IMR-90 (cell line): ENCODE measurements at regions not wholly inside any gene's neighbourhood (a gene's known extent, or its start where the extent isn't known, plus 50 kb on each side); places are given as distances from the start of the nearest gene placed in this dataset.

Source experiments
- ATAC-seq: fragments of 200-7000 bp; cut with Tn5 transposase; 2 replicates; pipeline ENCODE4 v1.9.1; 2020; ENCODE audit warnings: low read depth, mild to moderate bottlenecking, moderate library complexity
- BruUV-seq: library from RNA; stranded (reverse); fragments of 400-500 nt; replicated peaks from 2 replicates; lab custom pipeline; 2021; lab: Mats Ljungman, UMichigan
- CTCF ChIA-PET: fragments of 300-600 bp; formaldehyde crosslinking; extraction: SDS; loops from one replicate; lab custom pipeline; 2021; ENCODE audit warnings: antibody characterized with exemption; lab: Yijun Ruan, JAX
- POLR2A ChIA-PET: fragments of 300-600 bp; sonication (Branson Sonifier 250); formaldehyde crosslinking; loops from one replicate; lab custom pipeline; 2022; ENCODE audit warnings: antibody characterized with exemption; ENCODE audit not compliant: unreplicated experiment; lab: Charles Lee
- DNase-seq: peaks from one replicate; pipeline ENCODE4 v3.0.0; 2013
- H2AFZ ChIP-seq: replicated peaks from 2 replicates; pipeline ENCODE3; 2013; ENCODE audit warnings: low read length, mild to moderate bottlenecking; ENCODE audit not compliant: poor library complexity
- H2AK5ac ChIP-seq: 2 replicates; pipeline ENCODE4 v1.6.1; 2013; ENCODE audit warnings: low read depth, low read length, inconsistent platforms
- H2AK9ac ChIP-seq: replicated peaks from 2 replicates; pipeline ENCODE3; 2013; ENCODE audit warnings: mild to moderate bottlenecking, low read depth, low read length, moderate library complexity; ENCODE audit not compliant: poor library complexity
- H2BK120ac ChIP-seq: 2 replicates; pipeline ENCODE4 v1.6.1; 2013; ENCODE audit warnings: low read depth, low read length, inconsistent platforms
- H2BK15ac ChIP-seq: 3 replicates; pipeline ENCODE4 v1.6.1; 2013; ENCODE audit warnings: low read depth, low read length, inconsistent platforms
- H2BK20ac ChIP-seq: 2 replicates; pipeline ENCODE4 v1.6.1; 2013; ENCODE audit warnings: low read depth, mild to moderate bottlenecking, inconsistent platforms, low read length, moderate library complexity
- H2BK5ac ChIP-seq: 2 replicates; pipeline ENCODE4 v1.6.1; 2013; ENCODE audit warnings: mild to moderate bottlenecking, low read depth, low read length, inconsistent platforms; ENCODE audit not compliant: poor library complexity, severe bottlenecking
- H3K14ac ChIP-seq: replicated peaks from 2 replicates; pipeline ENCODE4 v1.6.1; 2013; ENCODE audit warnings: low read depth, low read length, inconsistent platforms
- H3K18ac ChIP-seq: 2 replicates; pipeline ENCODE4 v1.6.1; 2013; ENCODE audit warnings: low read depth, low read length, control low read depth
- H3K23ac ChIP-seq: 2 replicates; pipeline ENCODE4 v1.6.1; 2013; ENCODE audit warnings: low read depth, low read length, inconsistent platforms
- H3K27ac ChIP-seq: 2 replicates; pipeline ENCODE4 v1.5.1; 2013; ENCODE audit warnings: mild to moderate bottlenecking, control low read depth, low read length; ENCODE audit not compliant: insufficient read depth
- H3K27me3 ChIP-seq: 2 replicates; pipeline ENCODE4 v1.6.1; 2013; ENCODE audit warnings: low read length; ENCODE audit not compliant: control insufficient read depth, insufficient read depth
- H3K36me3 ChIP-seq: 2 replicates; pipeline ENCODE4 v1.6.1; 2013; ENCODE audit warnings: low read length, mixed read lengths; ENCODE audit not compliant: control insufficient read depth, insufficient read depth
- H3K4ac ChIP-seq: 2 replicates; pipeline ENCODE4 v1.6.1; 2013; ENCODE audit warnings: low read depth, low read length, inconsistent platforms
- H3K4me1 ChIP-seq: 2 replicates; pipeline ENCODE4 v1.6.1; 2013; ENCODE audit warnings: low read length, mixed read lengths; ENCODE audit not compliant: control insufficient read depth, insufficient read depth
- H3K4me2 ChIP-seq: 2 replicates; pipeline ENCODE4 v1.6.1; 2013; ENCODE audit warnings: low read depth, mild to moderate bottlenecking, control low read depth, low read length, moderate library complexity
- H3K4me3 ChIP-seq: 2 replicates; pipeline ENCODE4 v1.5.1; 2013; ENCODE audit warnings: low read depth, mild to moderate bottlenecking, control low read depth, low read length, moderate library complexity; ENCODE audit not compliant: insufficient read depth
- H3K56ac ChIP-seq: 2 replicates; pipeline ENCODE4 v1.6.1; 2013; ENCODE audit warnings: low read length, inconsistent platforms; ENCODE audit not compliant: insufficient read depth; ENCODE audit errors: extremely low read depth
- H3K79me1 ChIP-seq, 2 experiments: 2 replicates each; pipeline ENCODE4 v1.6.1; 2013; ENCODE audit warnings: low read length in 2 of 2, inconsistent platforms in 1 of 2, low read depth in 1 of 2
- H3K9ac ChIP-seq: 2 replicates; pipeline ENCODE4 v1.6.1; 2013; ENCODE audit warnings: low read depth, low read length, control low read depth
- H3K9me1 ChIP-seq: 2 replicates; pipeline ENCODE4 v1.6.1; 2013; ENCODE audit warnings: low read length, inconsistent platforms; ENCODE audit not compliant: insufficient read depth
- H3K9me3 ChIP-seq: 2 replicates; pipeline ENCODE4 v1.6.1; 2013; ENCODE audit warnings: low read length; ENCODE audit not compliant: control insufficient read depth, insufficient read depth
- H4K20me1 ChIP-seq: 2 replicates; pipeline ENCODE4 v1.6.1; 2013; ENCODE audit warnings: low read length, inconsistent platforms; ENCODE audit not compliant: insufficient read depth
- H4K5ac ChIP-seq: 2 replicates; pipeline ENCODE4 v1.6.1; 2013; ENCODE audit warnings: mild to moderate bottlenecking, low read depth, low read length, control low read depth
- H4K8ac ChIP-seq, 2 experiments: 2 replicates each; pipeline ENCODE4 v1.6.1; 2013; ENCODE audit warnings: low read depth in 2 of 2, low read length in 2 of 2, control low read depth in 1 of 2, inconsistent platforms in 1 of 2
- H4K91ac ChIP-seq: 2 replicates; pipeline ENCODE4 v1.6.1; 2013; ENCODE audit warnings: low read depth, low read length, inconsistent platforms; ENCODE audit not compliant: insufficient read depth
- CEBPB ChIP-seq: IDR thresholded peaks from 2 replicates; pipeline ENCODE4 v1.6.1; 2012; ENCODE audit warnings: low read depth, low read length, improper control_type of control experiment
- MAFK ChIP-seq: IDR thresholded peaks from 2 replicates; pipeline ENCODE4 v1.6.1; 2012; ENCODE audit warnings: low read depth, low read length, improper control_type of control experiment
- MAZ ChIP-seq: IDR thresholded peaks from 2 replicates; pipeline ENCODE4 v1.6.1; 2012; ENCODE audit warnings: low read depth, mild to moderate bottlenecking, low read length, improper control_type of control experiment, moderate library complexity, borderline replicate concordance
- RAD21 ChIP-seq: IDR thresholded peaks from 2 replicates; pipeline ENCODE4 v1.6.1; 2012; ENCODE audit warnings: low read length, improper control_type of control experiment
- RCOR1 ChIP-seq: IDR thresholded peaks from 2 replicates; pipeline ENCODE4 v1.6.1; 2012; ENCODE audit warnings: mild to moderate bottlenecking, low read length, improper control_type of control experiment; ENCODE audit not compliant: insufficient replicate concordance
- RFX5 ChIP-seq: IDR thresholded peaks from 2 replicates; pipeline ENCODE4 v1.8.0; 2012; ENCODE audit warnings: low read depth, mild to moderate bottlenecking, low read length, moderate library complexity
- WGBS, 2 experiments: methylation state at CpG; one replicate each; pipeline versions ENCODE4 v1.1.5 to v1.1.7; 2013; ENCODE audit warnings: missing lambda C conversion rate in 2 of 2; ENCODE audit not compliant: insufficient read length in 1 of 2; ENCODE audit errors: extremely low coverage in 2 of 2; 5-methylcytosine and 5-hydroxymethylcytosine counted together
- dilution Hi-C: fragments of 300-500 bp; cut with HindIII; formaldehyde crosslinking; loops from one replicate; pipeline ENCODE4 v1.14.3; 2018; ENCODE audit warnings: low sequenced_read_pairs; ENCODE audit not compliant: unreplicated experiment
- in situ Hi-C: fragments of 300-500 bp; cut with MboI; formaldehyde crosslinking; loops from 3 replicates; pipeline ENCODE4 v1.14.3; 2019; ENCODE audit warnings: low sequenced_read_pairs, inconsistent platforms, mixed read lengths
- intact Hi-C: fragments of 100-400 bp; cut with micrococcal nuclease; formaldehyde crosslinking; loops from 2 replicates; pipeline ENCODE4 v1.10.0; 2022

DNA sequence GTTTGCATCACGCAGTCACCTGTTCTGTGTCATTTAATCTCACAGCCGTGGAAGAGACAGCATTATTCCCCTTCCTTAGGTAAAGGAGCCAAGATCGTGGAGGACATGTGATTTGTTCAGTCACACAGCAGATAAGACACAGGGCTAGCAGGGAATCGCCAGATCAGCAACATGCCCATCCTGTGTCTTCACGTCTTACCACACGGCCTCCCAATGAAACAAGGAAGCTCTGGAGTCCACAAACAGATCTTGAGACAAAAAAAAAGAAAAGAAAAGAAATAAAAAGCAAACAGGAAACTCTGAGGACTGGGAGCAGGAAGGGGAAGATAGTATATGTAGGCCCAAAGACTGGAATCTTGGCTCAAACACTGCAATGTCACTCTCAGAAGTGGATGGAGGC lies 155.3 kb downstream of the ADSS2 start:
- H2AFZ ChIP-seq: peak overlapping the region; percentile 65
- no peak overlapping the region for H3K56ac ChIP-seq
- no peaks in the 10 kb centered on the region for H3K79me1 ChIP-seq
- no peak overlapping the region for H3K18ac ChIP-seq
- H3K14ac ChIP-seq: no peak overlapping the region; the same call in 1 of the 2 replicates
- intact Hi-C loops: no loop called here
- H3K4me1 ChIP-seq: no peaks in the 10 kb centered on the region
- H4K5ac ChIP-seq: no peak overlapping the region
- BruUV-seq: no TSS peak
- 0 out of 4 replicates have a peak overlapping the region, but pooled peaks of 1 of the 2 experiments have one; percentile 37 for H4K8ac ChIP-seq
- H2AK9ac ChIP-seq: no peak overlapping the region
- H3K27me3 ChIP-seq: no peaks in the 10 kb centered on the region
- no peak overlapping the region; the same call in 1 of the 2 replicates for H4K91ac ChIP-seq
- H3K9me3 ChIP-seq: no peaks in the 10 kb centered on the region
- H3K9me1 ChIP-seq: no peaks in the 10 kb centered on the region
- WGBS, 2 experiments: no CpG with 5 or more reads among the region's 6 CpGs
- no peak overlapping the region for H3K9ac ChIP-seq
- in situ Hi-C loops: loop anchor here (25.0 kb wide), 1 partner anchor 809 kb away; no protein-coding TSS in a partner anchor
- 0 out of 2 replicates have a peak overlapping the region, but pooled peaks have one; percentile 11 for H3K23ac ChIP-seq
- H2BK15ac ChIP-seq: 0 out of 3 replicates have a peak overlapping the region, but pooled peaks have one; percentile 26
- no peaks in the 10 kb centered on the region for H4K20me1 ChIP-seq
- H3K36me3 ChIP-seq: no peaks in the 10 kb centered on the region
- H2BK20ac ChIP-seq: peak overlapping the region; percentile 20; the same call in 1 of the 2 replicates
- H3K4ac ChIP-seq: no peak overlapping the region
- TF ChIP-seq RAD21 (no peak), MAFK (no peak), RCOR1 (no peak), RFX5 (no peak), MAZ (no peak), CEBPB (no peak)
- ATAC-seq: no peak
- ChIA-PET POLR2A (no interaction called here), CTCF (no interaction called here)
- no peak for DNase-seq
- no peak overlapping the region for H3K4me3 ChIP-seq
- H3K27ac ChIP-seq: no peak overlapping the region
- H3K4me2 ChIP-seq: no peak overlapping the region
- dilution Hi-C loops: no loop called here
- no peak overlapping the region for H2BK120ac ChIP-seq
- H2AK5ac ChIP-seq: no peak overlapping the region; the same call in 1 of the 2 replicates
- H2BK5ac ChIP-seq: no peak overlapping the region
